Pancreas (tissue), 10 donors: ENCODE measurements at regions not wholly inside any gene's neighbourhood (a gene's known extent, or its start where the extent isn't known, plus 50 kb on each side); places are given as distances from the start of the nearest gene placed in this dataset.
A peak's percentile ranks its signal among the peaks of the same experiment; 100 is the strongest.

Experiments
- ATAC-seq, 4 donors: fragments of 200-7000 bp; cut with Tn5 transposase; one replicate each; pipeline versions ENCODE4 v1.8.0 to v1.9.1; 2020; ENCODE audit warnings: mild to moderate bottlenecking in 4 of 4, moderate library complexity in 4 of 4
- DNase-seq, 6 donors: peaks; one replicate each; pipeline ENCODE4 v3.0.0-alpha.2; 2020
- FAIRE-seq: peaks from 2 replicates; lab custom pipeline; 2012; peaks lifted over from hg19 to GRCh38; lab: Jason Lieb, UNC
- H3K27ac ChIP-seq, 4 donors: fragments of 200-600 bp; sonication (generic); 1 replicate in 3 of 4; 2 replicates in 1 of 4; pipeline versions ENCODE4 v1.5.0 to v1.8.0; 2020
- H3K27me3 ChIP-seq, 4 donors: fragments of 200-600 bp; one replicate each; pipeline ENCODE4 v1.8.0; 2021
- H3K36me3 ChIP-seq, 3 donors: fragments of 200-600 bp; sonication (generic) in 1 of 3; one replicate each; pipeline versions ENCODE4 v1.5.0 to v1.8.0; 2020 to 2021
- H3K4me1 ChIP-seq, 3 donors: fragments of 200-600 bp; one replicate each; pipeline ENCODE4 v1.8.0; 2021
- H3K4me3 ChIP-seq, 4 donors: fragments of 200-600 bp; sonication (generic) in 2 of 4; one replicate each; pipeline versions ENCODE4 v1.5.0 to v1.8.0; 2020 to 2021
- H3K9me3 ChIP-seq, 4 donors: fragments of 200-600 bp; one replicate each; pipeline ENCODE4 v1.8.0; 2021
- WGBS, 2 donors: extraction: QIAGEN DNeasy Blood & Tissue Kit; methylation state at CpG; one replicate each; pipeline ENCODE4 v1.1.7; 2013; 5-methylcytosine and 5-hydroxymethylcytosine counted together
- intact Hi-C, 3 donors: fragments of 100-400 bp; cut with DNase I; formaldehyde crosslinking; loops; one replicate each; pipeline versions ENCODE4 v1.11.1 to v1.14.2; 2022
- TF ChIP-seq, protein P1 (sequence below), 4 donors: fragments of 200-600 bp; sonication (generic) in 3 of 4; IDR thresholded peaks; one replicate each; pipeline versions ENCODE4 v1.5.0 to v1.8.0; 2021; ENCODE audit warnings: antibody characterized with exemption in 4 of 4
- donor health status: healthy with polysubstance abuse.
- donor health status: DM: no; HTN: no; CAD: no; lungs with moderate emphysema.
- donor health status: DM: no; HTN: no; CAD: no.
- donor health status: control.
- donor health status: control.
- donor health status: Bipolar disorder and iron deficiency.
- donor health status: DM: yes; HTN: yes; CAD: no.
- donor health status: DM: no; HTN: no; CAD: no.
- donor health status: DM: no; HTN: no; CAD: no.
- donor health status: DM: yes; HTN: yes; CAD: no.

DNA sequence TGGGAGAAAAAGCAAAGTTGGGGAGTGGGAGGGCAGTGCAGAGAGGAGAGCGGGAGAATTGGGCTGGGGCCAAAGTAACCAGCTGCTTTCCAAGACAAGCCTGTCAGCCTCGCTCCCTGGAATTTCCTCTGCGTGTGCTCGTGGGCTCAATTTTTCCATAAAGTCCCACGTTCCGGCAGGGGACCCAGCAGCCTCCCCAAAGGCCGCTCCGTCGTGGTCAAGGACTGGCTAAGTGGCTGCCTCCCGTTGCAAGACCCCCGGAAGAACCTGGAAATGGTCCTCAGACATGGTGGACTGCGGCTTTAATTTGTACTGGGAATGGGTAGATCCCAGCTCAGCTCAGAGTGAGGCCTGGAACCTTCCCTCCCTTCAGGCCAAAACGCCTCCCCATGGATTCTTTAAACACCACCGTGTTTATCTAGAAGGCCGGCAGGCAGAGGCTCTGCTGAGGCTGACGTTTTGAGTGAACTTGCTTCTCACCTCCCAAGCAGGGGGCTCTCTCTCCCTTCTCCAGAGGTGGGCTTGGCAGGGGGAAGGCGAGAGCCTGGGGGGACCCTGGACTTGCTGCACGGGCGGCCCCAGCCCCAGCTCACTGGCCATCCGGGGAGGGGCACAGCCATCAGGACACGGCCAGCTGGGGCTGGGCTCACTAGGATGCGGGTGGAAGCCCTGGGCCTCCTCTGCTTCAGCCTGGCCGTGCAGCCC is 190.0 kb downstream of the C16orf95 start:
- ATAC-seq (peak; percentile 53 to 75 (median 66)), FAIRE-seq (no peak), DNase-seq (peak in 2 of 6 donors; percentile 13 to 60)
- H3K27me3 ChIP-seq = no peaks in the 10 kb centered on the region
- no peaks in the 10 kb centered on the region for H3K36me3 ChIP-seq
- H3K4me3 ChIP-seq = no peak overlapping the region
- peaks cover 6 to 15% (median 10%) of the 10 kb centered on the region in 3 donors for H3K4me1 ChIP-seq
- no peak overlapping the region for H3K27ac ChIP-seq
- intact Hi-C loops = no loop called here
- whole genome bisulfite sequencing, 2 donors = 29 to 37% methylated on average over 23 of the region's 23 CpGs
- H3K9me3 ChIP-seq = no peaks in the 10 kb centered on the region
- TF ChIP-seq, protein P1, sequence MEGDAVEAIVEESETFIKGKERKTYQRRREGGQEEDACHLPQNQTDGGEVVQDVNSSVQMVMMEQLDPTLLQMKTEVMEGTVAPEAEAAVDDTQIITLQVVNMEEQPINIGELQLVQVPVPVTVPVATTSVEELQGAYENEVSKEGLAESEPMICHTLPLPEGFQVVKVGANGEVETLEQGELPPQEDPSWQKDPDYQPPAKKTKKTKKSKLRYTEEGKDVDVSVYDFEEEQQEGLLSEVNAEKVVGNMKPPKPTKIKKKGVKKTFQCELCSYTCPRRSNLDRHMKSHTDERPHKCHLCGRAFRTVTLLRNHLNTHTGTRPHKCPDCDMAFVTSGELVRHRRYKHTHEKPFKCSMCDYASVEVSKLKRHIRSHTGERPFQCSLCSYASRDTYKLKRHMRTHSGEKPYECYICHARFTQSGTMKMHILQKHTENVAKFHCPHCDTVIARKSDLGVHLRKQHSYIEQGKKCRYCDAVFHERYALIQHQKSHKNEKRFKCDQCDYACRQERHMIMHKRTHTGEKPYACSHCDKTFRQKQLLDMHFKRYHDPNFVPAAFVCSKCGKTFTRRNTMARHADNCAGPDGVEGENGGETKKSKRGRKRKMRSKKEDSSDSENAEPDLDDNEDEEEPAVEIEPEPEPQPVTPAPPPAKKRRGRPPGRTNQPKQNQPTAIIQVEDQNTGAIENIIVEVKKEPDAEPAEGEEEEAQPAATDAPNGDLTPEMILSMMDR (IDR thresholded peaks at IDR 0.05) = no peak

- WGBS, 2 donors = 93 to 97% methylated on average over 6 of the region's 6 CpGs
- Histone ChIP-seq H3K4me3 (no peak overlapping the region), H3K9me3 (no peaks in the 10 kb centered on the region), H3K27me3 (no peaks in the 10 kb centered on the region), H3K27ac (no peak overlapping the region), H3K4me1 (peaks cover 6 to 15% (median 10%) of the 10 kb centered on the region in 3 donors), H3K36me3 (no peaks in the 10 kb centered on the region)
- TF ChIP-seq, protein P1 (IDR thresholded peaks at IDR 0.05) = no peak
- no peak for ATAC-seq
- intact Hi-C loops = no loop called here
- DNase-seq = no peak
- no peak for FAIRE-seq
Measured at GRCh38 chr16:87127766-87128147, 189.4 kb downstream of the C16orf95 start.

GRCh38 chr16:87129771-87130170 is 187.4 kb downstream of the C16orf95 start:
- TF ChIP-seq, protein P1 (IDR thresholded peaks at IDR 0.05) = no peak
- peaks cover 6 to 15% (median 10%) of the 10 kb centered on the region in 3 donors for H3K4me1 ChIP-seq
- intact Hi-C loops = no loop called here
- 85 to 96% methylated on average over 4 of the region's 4 CpGs for WGBS, 2 donors
- DNase-seq = peak in 1 of 6 donors; percentile 17
- H3K9me3 ChIP-seq = no peaks in the 10 kb centered on the region
- ATAC-seq = no peak
- no peak overlapping the region for H3K27ac ChIP-seq
- H3K27me3 ChIP-seq = no peaks in the 10 kb centered on the region
- no peak overlapping the region for H3K4me3 ChIP-seq
- FAIRE-seq = no peak
- no peaks in the 10 kb centered on the region for H3K36me3 ChIP-seq

- Histone ChIP-seq H3K36me3 (no peaks in the 10 kb centered on the region), H3K27me3 (no peaks in the 10 kb centered on the region), H3K9me3 (no peaks in the 10 kb centered on the region), H3K4me3 (no peak overlapping the region), H3K4me1 (peaks cover 6 to 10% (median 8%) of the 10 kb centered on the region in 3 donors), H3K27ac (no peak overlapping the region)
- no peak for FAIRE-seq
- WGBS, 2 donors = 77 to 80% methylated on average over 16 of the region's 16 CpGs
- TF ChIP-seq, protein P1 (IDR thresholded peaks at IDR 0.05) = no peak
- DNase-seq = no peak
- intact Hi-C loops = no loop called here
- ATAC-seq = no peak
Measured at GRCh38 chr16:87131061-87131995, 185.9 kb downstream of the C16orf95 start.
